MM.1S (cell line): ENCODE measurements at regions not wholly inside any gene's neighbourhood (a gene's known extent, or its start where the extent isn't known, plus 50 kb on each side); places are given as distances from the start of the nearest gene placed in this dataset.

ENCODE experiments used
- CTCF ChIP-seq: fragments of 300-600 bp; sonication (generic); IDR thresholded peaks from 2 replicates; pipeline ENCODE4 v1.5.1; 2016; ENCODE audit warnings: antibody characterized with exemption, low read length, mixed read lengths
- EZH2 ChIP-seq: fragments of 300-600 bp; sonication (generic); optimal IDR thresholded peaks from 2 replicates; pipeline ENCODE3; 2017; ENCODE audit warnings: low read depth, mild to moderate bottlenecking, antibody characterized with exemption, low read length, mixed read lengths
- EZH2phosphoT487 ChIP-seq: fragments of 300-600 bp; sonication (generic); IDR thresholded peaks from 2 replicates; pipeline ENCODE4 v1.6.1; 2018; ENCODE audit warnings: antibody characterized with exemption, low read length

DNA sequence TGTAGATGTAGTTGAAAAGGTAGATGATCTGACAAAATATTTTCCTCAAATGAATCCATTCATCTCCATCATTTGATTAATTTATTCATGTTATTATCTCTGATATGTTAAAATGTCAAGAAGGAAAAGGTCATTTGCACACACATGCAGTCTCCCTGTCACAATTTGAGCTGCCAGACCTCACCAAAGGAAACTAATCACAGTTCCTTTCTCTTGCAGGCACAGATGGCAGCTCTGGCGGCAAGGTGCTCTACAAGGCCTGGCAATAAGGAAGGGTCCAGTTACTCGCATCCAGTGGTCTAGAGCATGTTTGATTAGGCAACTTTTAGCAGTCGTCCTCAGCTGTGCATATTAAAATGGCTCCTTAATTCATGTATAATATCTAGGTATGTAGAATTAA, 120.1 kb downstream of the FEM1C start:
- TF ChIP-seq CTCF = no peak
- no peak for TF ChIP-seq EZH2
- no peak for TF ChIP-seq EZH2phosphoT487
